ENCODE measurements at regions not wholly inside any gene's neighbourhood (a gene's known extent, or its start where the extent isn't known, plus 50 kb on each side); places are given as distances from the start of the nearest gene placed in this dataset.

DNA sequence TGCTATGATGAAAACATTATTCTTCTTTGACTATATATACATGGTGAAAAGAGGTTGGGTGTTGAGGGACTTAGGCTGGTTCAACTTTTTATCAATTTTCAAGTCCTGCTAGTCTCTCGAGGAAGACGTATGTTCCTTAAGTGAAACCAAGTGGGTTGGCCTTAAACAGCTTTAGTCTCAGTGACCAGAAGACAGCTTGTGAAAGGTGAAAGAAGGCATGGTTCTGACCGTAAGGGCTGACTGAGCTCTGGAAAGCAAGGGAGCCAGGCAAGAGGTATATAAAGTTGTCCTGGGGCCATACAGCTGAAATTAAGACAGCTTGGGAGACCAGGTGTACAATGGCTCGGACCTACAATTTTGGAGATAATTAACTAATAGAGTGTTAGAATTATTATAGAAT is 128.9 kb upstream of the TP63 start:
- DNase-seq = no peak

DNA sequence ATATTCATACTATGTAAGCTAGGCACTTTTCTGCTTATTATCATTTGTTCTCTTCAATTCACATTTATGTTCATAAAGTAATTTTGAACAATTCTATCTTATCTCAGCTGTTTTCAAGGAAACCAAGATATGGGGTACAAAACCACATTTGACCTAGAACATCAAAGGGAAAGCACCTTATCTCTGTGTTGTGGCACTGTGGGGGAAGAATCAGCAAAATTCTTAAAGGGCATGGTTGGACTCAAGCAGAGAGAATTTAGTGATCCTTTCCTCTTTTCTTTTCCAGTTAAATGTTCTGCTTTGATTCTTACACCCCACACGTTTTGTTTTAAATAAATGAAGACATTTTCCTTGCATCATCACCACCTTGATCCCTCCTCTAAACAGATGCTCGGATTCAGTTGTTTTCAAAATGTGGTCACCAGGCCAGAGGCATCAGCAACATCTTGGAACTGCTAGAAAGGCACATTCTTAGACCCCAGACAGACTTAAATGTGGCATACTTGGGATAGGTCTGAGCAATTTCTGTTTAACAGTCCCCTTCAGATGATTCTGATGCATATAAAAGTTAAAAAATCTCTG is 128.4 kb upstream of the TP63 start:
- DNase-seq = no peak

DNA sequence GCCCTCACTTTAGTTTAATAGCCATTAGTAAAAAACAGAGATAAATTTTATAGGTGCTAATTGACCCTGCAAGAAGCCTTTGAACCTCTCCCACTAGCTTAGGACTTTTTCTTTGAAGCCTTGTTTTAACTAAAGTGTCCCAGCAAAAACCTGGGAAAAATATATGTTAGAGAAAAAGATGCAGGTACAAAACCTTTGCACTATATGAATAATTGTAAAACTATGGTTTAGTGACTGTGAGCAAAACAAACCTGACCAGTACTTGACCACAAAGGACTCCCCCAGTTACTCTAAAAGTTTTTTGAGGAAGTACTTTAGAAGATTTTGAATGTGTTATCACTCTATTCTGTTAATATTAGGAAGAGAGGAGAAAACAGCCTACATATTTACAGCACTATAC is 123.3 kb upstream of the TP63 start:
- no peak for DNase-seq

DNA sequence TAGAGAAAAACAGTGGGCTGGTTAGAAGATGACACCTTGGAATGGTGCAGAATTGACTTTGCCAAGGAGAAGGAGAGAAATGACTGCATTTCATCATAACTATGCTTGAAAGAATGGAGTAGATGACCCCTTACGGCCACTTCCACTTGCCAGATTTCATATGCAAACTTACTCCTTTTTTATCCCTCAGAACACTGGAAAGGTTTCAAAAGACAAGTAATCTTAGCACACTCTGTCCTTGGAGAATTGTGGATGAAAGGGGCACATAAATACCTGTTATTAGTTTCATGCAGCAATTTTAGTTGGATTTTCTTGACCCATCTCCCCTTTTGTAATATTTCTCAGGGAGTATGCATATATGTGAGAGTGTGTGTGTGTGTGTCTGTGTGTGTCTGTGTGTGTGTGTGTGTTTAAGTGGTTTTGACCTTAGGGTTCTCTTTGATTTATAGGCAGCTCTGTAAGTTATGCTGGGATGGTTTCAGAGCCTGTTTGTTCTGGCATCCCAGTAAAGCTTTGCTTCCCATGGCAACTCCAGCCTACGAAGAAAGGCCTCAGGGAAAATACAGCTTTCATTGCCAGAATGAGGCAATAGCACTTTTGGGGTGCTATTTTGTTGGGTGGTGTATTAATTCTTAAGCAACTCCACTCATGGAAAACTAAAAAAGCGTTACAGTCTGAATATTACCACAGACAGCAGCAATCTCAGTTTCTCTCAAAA is 122.2 kb upstream of the TP63 start:
- DNase-seq = no peak

DNA sequence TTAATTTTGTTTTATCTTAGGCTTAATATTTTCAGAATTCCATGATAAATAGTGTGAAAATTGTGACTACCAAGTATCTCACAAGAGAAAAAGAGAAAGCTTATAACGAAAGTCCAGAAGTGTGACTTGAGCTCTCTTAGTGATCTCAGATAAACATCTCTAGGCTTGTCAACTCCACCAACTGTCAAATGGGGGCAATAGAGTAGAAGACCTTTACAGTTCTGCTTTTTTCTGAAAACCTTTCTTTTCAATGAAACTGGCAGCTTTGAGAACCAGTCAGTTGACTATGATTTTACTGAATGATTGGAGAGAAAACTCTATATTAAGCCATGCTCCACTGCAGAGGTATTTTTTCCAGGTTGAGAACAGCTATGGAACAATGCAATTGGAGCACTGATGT is 119.2 kb upstream of the TP63 start:
- no peak for DNase-seq

DNA sequence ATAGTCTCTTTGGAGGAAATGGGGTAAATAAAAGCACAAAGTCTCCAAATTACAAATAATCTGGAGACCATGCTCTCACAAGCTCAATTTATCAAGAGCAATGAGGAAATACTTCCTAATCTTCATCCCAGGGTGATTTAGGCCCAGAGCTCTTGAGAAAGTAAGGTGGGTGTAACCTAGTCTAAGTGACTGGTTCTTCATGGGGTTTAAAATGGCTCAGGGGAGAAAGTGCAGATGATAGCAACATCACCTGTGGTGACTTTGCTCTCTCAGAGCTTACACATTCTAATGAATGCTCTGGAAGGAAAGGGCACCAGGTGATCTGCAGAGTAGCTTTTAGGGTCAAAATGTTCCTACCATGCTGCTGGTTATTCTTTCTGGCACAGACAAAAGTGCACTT is 118.4 kb upstream of the TP63 start:
- DNase-seq = no peak

DNA sequence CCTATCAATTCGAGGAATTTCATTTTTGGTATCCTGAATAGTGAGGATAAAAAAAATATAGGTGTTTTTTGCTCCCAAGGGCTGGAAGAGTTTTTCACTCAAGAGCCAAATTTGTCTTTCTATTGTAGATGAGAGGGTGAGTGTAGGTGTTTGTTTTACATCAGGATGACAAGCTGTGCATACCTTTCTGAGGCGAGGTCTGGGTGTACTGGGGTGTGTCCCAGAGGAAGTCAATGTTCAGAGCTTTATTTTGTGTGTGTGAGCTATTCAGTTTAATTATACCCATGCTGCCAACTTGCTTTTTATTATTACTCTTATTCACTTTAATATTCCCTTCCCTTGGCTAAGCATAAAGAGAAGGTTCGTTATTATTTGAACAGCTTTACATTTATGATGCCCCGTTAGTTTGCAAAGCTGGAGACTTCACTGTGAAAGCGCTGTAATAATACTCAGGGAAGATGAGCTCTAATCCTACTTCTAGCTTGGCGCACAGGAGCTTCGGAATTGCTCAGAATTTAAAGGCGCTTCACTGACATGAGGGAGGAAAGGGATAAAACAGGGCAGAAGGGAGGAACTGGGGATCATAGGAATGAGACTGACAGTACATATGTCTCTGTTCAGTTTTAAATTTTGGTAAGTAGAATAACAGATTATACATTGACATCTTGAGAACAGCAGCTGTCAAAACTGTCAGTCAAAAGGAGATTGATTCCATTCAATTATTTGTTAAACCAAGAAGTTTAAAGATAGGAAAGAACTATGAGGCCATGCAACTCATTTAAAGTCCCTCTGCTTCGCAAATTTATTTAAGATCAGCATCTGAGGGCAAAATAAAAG is 117.7 kb upstream of the TP63 start:
- no peak for DNase-seq

DNA sequence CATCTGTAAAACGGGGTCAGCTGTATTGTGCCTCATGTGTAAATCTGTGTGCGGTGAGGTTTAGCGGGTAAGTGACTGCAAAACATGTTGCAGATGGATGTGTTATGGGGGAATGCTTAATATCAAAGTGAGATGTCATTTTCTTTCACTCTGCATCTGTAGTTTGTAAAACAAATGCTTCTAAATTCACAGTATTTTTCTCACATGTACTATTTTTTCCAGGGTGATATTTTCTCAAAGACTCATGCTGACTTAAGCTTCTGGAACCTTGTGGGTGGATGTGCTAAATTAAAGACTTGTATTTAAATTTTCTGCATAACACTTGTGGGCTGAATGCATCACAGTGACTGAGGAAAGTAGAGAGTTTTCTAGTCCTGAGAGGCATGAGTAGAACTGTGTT is 115.2 kb upstream of the TP63 start:
- DNase-seq = no peak

DNA sequence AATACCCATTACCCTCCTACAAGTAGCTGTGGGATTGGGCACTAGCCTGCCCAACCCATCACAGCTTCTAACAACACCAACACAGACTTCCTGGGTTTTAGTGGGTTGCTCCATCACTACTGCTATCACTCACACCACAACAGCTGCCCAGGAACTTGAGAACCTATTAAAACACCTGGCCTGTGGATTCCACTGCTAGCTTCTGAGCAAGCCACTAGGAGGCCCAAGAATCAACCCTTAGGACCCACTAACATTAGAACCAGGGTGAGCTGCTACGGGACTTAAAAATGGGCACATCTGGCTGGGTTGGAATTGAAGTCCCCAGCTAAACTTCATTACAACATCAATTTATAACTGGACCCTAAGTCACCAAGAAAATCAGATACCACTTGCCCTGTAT is 113.2 kb upstream of the TP63 start:
- DNase-seq = no peak

DNA sequence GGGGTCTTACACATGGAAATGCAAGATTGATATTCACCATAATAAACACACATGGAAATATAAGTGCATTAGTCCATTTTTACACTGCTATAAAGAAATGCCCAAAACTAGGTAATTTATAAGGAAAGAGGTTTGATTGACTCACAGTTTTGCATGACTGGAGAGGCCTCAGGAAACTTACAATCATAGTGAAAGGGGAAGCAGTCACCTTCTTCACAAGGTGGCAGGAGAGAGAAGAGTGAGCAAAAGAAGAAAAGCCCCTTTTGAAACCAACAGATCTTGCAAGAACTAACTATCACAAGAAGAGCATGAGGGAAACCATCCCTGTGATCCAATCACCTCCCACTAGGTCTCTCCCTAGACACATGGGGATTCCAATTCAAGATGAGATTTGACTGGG is 111.7 kb upstream of the TP63 start:
- no peak for DNase-seq

DNA sequence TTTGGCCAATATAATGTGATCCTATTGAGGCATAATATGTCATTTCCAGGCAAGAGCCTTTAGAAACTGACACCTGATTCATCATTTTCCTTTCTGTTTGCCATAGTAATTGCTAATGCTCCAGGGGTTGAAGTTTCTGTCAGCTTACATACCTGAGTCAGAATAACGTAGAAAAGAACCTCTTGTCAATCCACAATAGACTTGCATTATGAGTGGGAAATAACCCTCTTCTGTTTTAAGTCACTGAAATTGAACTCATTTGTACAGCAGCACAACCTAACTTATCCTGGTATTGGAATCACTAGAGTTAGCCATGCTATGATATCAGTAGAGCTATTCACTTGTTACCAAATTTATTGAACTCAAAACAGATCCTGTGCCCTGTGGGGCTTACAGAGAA is 101.7 kb upstream of the TP63 start:
- DNase-seq = no peak

DNA sequence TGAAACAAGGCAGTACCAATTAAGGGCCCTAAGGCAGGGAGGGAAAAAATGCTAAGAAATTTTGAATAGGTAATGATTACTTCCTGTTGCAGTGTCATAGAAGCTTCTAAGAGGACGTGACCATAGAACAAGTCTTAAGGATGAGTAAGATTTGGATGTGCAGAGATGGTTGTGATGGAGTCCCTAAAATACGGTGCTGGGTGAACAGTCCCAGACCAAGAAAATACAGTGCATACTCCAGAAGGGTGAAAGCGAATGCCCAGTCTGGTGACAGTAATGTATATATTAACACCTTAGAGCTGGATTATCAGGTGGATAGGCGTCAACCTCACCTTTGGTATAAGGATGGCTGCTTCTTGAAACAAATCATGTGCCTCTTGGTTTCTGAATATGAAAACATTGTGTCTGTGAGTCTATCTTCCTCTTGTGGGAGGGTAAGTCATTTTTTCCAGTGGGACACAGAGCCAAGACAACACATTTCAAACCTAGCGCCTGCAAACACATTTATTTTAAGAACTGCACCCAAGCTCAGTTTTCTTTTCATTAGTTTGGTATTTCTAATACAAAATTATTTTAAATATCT is 101.2 kb upstream of the TP63 start:
- no peak for DNase-seq

DNA sequence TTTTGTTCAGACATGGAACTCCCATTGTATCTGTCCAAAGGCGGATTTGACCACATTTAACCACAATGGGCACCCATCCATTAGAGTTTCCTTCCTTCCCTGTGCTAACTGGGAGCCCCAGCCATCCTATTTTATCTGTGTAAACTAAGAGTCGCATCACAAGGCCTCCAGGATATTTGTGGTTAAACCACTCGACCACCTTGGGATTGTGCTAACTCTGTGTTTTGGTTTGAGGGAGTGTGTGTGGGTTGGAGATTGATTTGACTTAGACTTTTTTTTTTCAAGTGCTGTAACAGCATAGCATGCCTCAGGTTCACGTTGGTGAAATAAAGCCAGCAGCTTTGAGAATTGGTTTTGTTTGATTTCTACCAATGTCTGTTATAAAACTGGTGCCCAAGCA is 100.4 kb upstream of the TP63 start:
- no peak for DNase-seq

DNA sequence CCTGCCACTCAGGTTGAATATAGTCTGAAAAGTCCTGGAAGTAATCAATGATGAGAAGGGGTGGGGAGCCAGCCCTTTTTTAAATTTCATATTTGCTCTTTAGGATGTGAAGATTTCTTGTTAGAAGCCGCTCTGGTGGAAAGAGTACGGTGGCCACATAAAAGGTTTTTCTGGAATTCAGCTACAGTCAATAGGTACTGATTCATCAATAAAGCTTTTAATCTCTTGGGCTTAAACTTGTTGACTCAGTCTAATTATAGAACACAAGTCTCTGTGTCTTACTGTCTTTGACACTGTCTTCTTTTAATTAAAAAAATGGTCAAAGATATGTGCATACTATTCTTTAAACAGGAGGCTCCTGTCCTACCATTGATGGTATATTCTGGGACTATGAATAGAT is 99.9 kb upstream of the TP63 start:
- DNase-seq = no peak

DNA sequence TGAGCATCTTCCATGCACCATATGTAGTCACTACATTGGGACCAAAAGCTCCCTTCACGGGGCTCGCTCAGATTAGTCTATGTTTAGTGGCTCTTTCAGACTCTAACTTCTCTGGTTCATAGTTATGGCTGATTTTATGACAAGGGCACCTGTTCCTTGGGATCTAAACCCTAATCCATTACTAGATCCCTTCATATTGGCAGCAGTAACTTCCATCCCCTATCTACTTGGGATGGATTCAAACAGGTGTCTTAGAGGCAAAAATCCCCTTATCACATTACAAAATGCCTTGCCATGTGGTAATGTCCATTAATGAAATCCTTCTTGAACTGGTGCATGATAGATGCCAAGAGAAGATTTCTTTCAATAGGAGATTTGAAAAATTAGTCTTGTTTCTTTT is 96.7 kb upstream of the TP63 start:
- DNase-seq = no peak

DNA sequence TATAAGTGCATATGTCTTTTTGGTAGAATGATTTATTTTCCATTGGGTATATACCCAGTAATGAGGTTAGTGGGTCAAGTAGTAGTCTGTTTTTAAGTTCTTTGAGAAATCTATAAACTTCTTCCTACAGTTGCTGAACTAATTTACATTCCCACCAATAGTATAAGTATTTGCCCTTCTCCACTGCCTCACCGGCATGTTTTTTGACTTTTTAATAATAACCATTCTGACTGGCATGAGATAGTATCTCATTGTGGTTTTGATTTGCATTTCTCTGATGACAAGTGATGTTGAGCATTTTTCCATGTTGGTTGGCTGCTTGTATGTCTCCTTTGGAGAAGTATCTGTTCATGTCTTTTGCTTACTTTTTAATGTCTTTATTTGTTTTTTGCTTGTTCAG is 94.1 kb upstream of the TP63 start:
- DNase-seq = no peak

DNA sequence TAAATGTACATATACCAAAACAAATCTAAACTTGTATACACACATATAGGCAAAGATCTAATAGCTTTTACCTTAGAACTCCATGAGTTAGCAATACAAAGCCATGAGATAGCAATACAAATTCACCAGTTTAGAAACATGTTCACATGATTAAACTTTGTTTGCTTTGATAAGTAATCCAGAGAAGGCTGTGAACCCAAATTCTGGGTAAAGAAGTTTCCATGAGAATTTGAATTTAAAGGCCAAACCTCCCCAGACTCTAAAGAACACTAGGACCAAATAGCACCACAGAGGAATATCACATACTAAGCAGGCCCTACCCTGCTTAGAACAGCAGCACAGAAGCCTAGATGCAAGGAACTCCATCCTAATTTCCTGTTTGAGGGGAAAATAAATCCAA is 83.7 kb upstream of the TP63 start:
- DNase-seq = no peak

DNA sequence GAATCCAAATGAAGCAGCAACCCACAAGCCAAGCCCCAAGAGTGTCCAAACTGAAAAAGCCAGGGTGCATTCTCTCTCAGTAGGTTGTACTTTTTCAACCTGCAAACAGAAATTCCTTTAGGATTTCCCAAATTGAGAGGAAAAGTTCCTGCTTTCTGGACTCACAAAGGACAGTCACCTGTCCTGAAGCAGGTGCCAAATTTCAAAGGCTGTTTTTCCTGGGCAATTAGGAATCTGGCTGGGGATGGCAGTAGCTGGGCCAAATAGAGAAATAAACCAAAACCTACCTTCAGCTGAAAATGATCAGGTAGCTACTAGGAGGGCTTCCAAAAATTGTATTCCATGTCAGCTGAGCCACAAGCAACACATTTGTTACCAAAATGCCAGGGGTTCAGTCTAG is 83.1 kb upstream of the TP63 start:
- no peak for DNase-seq

DNA sequence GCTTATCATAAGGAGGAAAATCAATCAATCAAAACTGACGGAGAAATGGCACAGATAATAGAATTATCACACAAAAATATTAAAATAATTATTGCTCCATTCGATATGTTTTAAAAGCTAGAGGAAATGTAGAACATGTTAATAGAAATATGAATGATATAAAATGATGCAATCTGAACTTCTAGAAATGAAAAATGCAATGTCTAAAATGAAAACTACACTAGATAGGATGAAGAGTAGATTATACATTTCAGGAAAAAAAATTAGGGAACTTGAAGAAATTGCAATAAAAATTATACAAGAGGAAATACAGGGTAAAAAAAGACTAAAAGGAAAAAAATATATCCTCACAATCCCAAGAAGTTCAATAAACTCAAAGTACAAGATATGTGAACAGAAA is 80.2 kb upstream of the TP63 start:
- no peak for DNase-seq

DNA sequence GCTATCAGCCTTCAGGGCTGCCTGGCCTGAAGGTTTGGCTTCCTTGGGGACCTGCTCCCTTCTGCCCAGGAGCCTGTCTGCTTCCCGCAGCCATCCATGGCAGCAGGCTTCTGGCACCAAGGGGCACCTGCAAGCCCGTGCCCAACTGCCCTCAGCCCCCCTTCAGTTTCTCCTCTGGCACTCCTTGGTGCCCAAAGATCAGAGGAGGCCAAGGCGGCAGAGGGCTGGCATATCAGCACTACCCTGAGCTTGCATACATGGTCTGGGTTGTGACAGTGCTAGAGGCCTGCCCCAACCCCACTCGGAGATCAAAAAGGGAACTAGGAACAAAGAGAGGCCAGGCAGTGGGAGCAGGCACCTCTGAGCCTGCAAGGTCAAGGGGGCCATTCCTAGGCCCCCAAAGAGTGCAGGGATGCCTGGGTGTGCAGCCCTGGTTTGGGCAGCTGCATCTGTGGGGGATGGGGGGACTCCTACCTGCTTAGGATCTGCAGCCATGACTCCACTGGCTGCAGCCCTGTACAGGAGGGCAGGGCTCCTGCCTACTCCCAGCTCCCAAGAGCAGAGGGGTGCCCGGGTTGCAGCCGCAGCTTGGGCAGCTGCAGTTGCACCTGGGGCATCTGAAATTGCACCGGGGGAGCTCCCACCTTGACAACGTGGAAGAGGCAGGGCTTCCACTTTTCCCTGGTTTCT is 76.2 kb upstream of the TP63 start:
- DNase-seq = no peak

DNA sequence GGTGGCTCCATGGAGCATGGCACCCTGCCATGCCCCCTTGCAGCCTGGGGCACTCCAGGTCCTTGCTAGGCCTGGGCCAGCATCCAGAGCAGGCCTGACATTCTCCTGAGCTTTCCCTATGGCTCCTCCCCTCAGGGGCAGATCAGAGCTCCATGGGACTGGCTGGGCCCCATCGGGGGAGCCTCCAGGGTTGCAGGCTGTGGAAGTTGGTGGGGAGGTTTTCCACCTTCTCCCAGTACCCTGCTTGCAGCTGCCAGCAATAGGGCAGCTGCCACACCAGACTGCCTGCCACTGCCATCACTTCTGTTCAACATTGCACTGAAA is 75.7 kb upstream of the TP63 start:
- DNase-seq = no peak

DNA sequence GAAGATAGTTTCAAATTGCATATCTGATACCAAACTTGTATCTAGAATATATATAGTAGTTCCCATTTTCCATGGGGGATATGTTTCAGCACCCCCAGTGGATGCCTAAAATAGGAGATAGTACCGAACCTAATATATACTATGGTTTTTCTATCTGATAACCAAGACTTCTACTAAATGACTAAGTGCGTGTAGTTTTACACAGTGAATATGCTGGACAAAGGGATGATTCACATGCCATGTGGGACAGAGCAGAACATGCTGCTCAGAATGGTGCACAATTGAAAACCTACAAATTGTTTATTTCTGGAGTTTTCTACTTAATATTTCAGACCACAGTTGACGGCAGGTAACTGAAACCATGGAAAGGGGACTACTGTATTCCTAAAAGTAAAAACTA is 73.4 kb upstream of the TP63 start:
- DNase-seq = no peak

DNA sequence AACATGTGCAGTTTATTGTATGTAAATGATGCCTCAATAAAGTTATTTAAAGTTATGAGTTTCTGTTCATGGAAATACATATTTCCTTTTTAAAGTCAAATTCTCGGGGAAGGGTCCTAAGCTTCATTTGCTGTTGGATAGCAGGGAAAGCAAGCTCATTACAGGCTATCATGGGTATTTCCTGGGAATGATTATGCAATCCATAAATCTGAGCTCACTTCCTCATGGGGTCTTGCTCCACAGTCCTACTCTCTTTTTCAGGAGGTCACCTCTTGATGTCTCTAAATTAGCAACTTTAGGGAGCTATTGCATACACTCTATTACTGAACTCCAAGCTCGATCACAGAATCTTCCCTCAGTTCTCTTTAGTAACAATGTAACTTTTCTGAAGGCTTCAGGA is 69.9 kb upstream of the TP63 start:
- DNase-seq = no peak
